ACHN (cell line): ENCODE measurements at regions not wholly inside any gene's neighbourhood (a gene's known extent, or its start where the extent isn't known, plus 50 kb on each side); places are given as distances from the start of the nearest gene placed in this dataset.

Experiments
- DNase-seq: peaks from one replicate; pipeline ENCODE4 v3.0.0-alpha.2; 2015
- in situ Hi-C: cut with HindIII; loops from 2 replicates; pipeline ENCODE4 v1.10.0; 2017; ENCODE audit warnings: low sequenced_read_pairs, low pct_ligation_motif_present, low pct_unique_long_range_greater_than_20kb

DNA sequence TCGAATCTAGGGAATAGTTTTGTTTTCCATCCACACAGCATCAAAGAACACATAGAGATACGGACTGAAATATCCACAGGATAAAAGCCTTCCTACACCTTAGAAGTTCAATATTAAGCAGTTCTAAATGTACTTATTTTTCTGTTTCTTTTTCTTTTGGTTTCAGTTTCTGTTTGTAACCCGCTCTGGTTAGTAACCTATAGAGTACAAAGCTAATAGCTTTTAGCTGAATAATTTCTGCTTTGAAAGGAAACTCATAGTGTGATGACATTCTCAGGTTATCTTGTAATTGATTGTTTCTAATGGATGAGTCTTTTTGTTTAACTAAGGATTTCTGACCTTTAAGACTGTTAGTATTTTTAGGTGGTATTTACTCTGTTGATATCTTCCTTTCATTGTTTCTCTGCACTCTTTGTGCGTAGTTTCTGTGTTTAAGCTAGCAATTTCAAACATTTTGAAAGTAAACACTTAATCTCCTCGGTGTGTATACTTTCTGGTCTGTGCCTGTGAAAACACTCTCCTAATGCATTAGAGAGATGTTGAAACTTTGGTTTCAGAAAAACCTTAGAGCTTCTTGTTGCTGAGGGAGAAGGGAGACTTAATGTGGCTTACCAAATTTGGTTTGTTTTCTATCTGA is 385.5 kb downstream of the HDGFL1 start:
- DNase-seq = peak; percentile 51
- in situ Hi-C loops = no loop called here

DNA sequence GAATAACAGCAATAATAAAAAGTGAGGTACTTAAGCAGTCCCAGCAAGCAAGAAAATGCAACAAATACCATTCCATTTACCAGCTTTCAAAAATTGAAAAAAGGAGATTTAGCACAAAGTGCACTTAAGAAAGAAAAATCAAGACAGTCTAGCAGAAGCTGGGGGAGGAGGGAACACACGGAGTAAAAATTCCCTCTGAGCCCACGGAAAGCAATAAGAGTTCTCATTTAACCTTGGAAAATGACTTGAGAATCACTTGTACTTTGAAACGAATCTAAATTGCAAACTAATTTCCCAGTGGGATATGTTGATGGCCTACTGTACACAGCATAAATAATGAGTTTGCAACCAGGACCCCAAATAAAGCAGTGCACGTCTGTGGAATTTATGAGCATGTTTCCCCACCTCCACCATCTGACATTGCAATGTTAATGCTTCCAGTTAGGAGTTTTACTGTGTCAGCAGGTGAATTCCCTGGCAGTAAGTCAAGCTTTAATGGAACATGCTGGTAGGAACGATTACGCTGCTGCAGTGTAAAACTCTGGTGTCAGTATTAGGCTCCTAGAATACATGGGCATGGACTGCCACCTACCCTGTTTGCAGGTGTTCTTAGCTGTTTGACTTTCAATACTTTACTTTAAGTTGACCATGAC is 386.8 kb downstream of the HDGFL1 start:
- no peak for DNase-seq
- in situ Hi-C loops = no loop called here

DNA sequence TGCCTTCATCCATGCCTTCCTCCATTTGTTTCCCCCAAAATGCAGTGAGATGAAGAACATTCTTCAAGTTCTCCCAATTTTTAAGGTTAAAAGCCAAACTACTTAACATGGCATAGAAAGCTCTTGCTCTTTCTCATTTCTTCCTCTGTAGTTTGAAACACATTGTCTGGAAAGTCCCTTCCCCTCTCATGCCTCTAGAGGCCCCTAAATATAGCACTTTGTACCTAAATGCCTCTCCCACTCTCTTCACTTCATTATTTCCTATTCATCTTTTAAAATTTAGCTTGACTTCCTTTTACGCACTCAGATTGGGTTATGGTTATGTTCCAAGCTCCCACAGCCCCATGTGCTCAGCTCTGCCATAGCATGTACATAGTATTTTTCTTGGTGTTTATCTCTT is 389.3 kb downstream of the HDGFL1 start:
- DNase-seq = no peak
- in situ Hi-C loops = no loop called here

DNA sequence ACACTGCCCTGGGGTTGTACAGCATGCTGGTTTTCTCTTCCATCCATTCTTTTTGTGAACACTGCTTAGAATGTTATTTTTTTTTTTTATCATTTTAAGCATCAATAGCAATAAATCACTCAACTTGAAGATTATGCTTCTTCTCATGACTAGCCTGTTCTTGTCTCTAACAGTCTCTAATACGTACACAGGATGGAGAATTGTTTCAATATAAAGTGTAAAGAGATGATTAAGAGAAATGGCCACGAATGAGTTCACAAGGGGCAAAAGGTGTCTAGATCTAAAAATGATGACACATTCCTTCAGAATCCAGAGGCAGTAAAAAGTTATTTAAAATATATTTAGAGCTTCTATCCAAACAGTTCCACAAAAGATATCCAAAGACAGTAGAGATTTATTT is 390.2 kb downstream of the HDGFL1 start:
- in situ Hi-C loops = no loop called here
- DNase-seq = no peak

DNA sequence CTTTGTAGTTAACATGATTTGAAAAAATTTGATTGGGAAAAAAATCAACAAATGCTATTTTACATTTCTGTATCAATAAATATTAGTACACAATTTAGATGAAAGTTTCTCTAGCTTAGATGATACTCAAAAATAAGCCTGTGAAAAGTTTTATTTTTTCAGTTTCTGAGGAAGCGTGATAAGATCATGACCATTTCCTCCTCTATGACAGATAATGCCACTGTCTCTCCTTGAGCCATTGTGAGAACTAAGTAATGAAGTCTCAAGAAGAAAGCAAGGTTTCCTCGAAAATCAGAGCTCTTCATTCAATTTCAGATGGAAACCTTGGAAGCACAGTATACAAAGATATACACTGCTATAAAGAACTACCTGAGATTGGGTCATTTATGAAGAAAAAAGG is 395.0 kb downstream of the HDGFL1 start:
- in situ Hi-C loops = no loop called here
- DNase-seq = no peak

DNA sequence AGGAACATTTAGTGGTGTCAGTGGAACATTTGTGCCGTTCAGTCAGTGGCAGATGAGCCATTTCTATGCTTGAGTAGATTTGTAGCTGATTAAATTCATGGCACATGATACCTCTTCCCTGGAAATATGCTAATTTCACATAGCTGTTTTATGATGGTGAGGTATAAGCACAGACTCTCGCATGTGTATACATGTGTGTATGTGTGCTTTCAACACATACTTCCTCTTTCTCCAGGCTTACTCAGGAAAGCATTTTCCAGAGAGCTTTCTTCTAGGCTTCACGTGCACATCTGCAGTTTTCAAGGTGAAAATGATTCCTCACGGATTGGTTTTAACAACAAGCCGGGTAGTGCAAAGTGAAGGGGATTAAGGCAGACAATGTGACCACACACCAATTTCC is 396.5 kb downstream of the HDGFL1 start:
- DNase-seq = no peak
- in situ Hi-C loops = no loop called here

DNA sequence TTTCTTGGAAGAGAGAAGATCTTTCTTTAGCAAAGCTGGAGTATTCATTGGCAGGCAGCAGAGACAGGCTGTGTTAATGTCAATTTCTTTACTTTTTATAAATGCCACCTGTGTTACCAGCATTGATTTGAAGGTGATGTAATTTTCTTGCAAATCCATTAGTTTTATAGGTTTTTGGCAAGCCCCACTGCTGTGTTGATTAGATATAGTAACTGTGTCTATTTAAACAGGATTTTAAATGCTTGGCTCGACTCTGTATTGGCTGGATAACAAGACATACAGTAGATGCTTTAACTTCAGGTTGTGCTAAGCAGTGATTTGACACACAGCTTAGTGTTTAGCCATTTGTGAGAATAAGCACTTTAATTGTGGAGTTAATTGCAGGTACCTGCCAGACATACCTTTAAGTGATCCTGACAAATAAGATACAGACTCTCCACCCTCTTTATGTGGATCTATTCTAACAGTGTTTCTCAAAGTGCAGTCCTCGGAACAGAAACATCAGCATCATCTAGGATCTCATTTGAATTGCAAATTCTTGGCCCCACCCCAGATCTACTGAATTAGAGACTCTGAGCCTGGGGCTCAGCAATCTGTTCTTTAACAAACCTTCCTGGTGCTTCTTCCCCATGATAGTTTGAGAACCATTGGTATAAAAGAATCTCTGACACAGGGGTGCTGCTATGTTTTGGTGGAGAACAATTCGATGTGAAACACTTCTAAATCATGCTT is 397.5 kb downstream of the HDGFL1 start:
- DNase-seq = no peak
- in situ Hi-C loops = no loop called here

DNA sequence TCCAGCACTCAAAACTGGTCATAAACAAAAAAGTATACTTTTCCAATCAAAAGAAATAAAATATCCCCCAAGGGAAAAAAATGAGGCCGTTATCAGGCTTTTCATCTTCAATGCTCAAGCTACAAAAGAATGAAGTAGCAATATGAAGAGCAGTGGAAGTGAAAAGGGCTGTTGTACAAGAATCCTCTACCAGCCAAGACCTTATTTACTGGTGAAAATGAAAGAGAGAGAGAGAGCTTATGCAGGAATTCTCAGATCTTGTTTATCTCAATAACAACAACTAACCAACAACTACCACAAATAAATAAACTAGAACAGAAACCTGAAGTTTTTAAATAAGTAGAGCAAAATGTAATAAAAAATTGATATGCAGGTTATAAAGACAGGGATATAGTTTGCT is 400.6 kb downstream of the HDGFL1 start:
- DNase-seq = no peak
- in situ Hi-C loops = no loop called here

DNA sequence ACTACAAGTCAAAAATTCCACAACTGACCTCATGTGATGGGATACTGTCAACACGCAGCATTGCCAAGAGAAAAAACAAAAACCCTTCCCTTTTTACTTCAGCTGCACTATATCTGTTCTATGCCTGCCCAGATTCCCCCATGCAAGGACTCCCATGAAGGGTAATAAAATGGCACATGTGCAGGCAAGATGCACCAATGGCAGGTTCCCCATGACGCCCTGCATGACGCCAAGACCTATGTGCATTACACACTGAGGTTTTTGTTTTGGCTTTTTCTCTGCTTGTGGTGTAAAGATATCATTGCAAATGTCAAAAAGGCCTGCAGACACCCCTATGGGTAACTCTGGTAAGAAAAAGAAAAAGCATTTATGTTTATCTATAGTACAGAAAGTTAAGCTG is 403.4 kb downstream of the HDGFL1 start:
- in situ Hi-C loops = no loop called here
- DNase-seq = no peak

DNA sequence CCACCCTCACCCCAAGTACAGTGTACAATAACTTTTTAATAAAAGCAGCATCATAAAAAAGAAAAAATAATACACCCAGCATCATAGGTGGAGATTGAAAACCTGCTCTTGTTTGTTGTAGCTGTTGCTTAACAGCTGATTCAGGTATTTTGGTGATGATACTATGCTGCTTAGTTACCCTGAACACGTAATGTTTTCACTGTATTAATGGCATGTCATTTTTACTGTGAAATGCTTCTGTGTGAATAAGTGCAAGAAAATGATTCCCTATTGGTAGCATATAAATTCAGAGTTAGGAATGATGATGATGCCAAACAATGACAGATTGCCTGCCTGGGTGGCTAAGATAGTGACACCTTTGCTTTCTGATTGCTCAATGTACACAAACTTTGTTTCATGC is 405.7 kb downstream of the HDGFL1 start:
- in situ Hi-C loops = no loop called here
- no peak for DNase-seq

DNA sequence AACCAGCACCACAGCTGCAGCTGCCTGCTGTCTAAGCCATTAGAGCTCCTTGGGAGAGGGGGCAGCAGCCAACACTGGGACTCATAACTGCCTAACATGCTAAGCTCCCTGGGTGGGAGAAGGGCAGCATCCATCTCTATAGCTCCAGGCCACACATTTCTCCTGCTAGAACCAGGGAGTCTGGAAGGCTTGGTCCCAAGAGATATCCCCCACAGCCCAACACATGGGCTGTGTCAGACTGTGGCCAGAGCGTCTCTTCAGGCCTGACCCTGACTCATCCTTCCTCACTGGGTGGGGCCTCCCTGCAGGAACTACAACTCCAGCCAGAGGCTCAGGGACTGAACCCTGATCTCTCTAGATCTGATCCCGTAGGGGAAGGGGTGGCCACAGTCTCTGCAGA is 411.1 kb downstream of the HDGFL1 start:
- in situ Hi-C loops = no loop called here
- no peak for DNase-seq

DNA sequence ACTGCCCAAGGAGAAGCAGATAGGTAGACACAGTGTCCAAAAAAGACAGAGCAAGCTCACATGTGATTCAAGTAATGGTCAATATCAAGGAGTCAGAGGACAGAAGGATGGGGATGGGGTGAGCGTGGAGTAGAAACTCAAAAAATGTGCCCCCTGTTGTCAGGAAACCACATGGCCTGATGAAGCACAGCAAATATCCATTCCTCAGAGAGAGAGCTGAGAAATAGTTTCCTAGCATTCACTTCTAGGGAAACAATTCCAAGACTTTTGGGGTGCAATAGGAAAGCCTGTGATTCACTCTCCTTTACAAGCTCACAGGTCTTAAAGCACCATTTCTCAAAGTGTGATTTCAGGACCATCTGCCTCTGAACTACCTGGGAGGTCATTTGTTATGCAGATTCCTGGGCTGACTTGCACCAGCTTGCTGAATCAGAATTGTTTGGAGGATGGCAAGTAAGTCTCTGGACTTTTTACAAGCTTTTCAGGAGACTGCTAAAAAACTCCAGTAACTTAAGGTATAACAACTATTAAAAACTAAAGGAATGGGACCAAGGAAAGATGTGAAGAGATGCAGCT is 432.8 kb downstream of the HDGFL1 start:
- DNase-seq = no peak
- in situ Hi-C loops = no loop called here

DNA sequence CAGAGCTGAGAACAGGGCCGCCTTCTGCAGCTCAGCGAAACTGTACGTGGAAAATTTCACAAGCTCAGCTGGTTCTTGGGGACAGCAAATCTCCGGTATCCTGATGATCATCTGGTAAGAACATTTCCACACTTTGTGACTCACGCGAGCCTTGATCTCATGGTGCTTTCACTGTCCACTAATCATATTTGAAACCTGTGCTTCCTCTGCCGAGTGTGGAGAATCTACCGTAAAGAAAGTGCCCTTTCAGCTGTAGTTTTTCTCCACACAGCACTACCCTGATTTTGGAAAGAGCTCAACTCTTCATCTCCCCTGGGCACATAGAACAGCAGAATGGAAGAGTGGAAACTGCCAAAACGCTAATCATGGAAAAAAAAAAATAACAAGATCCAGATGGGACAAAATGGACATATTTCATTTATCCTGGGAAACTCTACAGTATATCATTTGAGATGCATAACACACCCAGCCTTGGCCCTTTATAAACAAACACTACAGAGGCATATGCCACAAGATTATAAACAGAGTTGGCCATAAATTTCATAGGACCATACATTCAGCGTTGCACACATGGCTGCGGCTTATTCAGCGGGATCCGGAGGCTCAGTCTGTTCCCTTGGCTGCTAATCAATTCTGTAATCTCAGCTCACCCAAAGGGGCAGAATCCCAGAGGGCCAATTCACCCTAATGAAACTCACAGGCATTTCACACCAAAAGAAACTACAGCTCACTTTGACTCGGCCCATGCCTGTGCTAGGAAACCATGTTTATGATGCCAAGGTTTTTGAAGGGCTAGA is 434.5 kb downstream of the HDGFL1 start:
- DNase-seq = no peak
- in situ Hi-C loops = no loop called here

DNA sequence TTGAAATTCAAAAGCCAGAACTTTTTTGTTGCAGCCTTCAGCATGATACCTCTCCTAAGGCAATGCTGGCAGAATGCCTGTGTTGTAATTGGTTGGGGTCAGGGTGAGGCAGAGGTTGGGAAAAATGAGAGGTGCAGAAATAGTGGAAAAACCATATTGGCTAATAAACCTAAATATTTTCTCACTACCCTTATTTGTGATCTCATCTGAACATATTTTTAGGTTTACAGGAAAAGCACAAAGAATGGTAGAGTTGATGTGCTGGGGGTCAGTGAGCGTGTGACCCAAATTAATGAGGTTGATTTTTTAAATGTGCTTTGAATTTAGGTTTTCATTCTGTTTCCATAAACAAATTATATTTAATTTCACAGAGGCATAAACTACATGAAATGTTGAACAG is 437.3 kb downstream of the HDGFL1 start:
- in situ Hi-C loops = no loop called here
- DNase-seq = no peak

DNA sequence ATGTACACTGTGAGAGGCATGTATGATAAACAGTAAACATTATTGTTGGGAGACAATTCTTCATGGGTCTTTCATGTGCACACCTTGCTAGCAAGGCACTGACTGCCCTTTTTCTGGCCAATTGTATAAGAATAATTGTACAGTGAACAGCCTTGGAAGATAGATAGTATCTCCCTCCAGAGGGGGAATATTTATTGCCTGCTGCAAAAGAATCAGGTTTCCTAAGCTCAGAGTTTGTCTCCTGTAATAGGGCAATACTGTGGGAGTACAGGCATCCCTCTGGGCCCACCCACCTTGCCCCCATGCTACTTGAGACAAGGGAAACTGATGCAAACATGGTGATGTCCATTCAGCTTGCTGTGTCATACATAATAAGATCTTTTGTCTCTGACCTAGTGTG is 442.2 kb downstream of the HDGFL1 start:
- no peak for DNase-seq
- in situ Hi-C loops = no loop called here

DNA sequence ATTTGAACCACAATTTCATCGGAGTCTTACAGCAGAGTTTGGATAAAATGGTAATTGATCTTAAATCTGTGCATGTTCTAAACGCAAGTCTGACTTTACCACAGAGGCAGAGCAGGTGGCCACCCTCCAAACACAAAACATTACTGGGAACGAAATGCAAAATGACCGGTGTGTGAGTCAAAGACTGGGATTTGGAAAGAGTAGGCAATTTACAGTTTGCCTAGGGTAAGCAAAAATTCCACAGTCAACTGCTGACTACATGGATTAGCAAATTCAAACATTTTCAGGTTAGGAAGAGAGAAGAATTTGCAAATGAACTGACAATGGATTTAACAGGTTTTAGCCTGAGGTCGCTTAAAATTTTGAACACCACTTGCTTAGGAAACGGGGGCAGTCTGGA is 444.4 kb downstream of the HDGFL1 start:
- no peak for DNase-seq
- in situ Hi-C loops = no loop called here

DNA sequence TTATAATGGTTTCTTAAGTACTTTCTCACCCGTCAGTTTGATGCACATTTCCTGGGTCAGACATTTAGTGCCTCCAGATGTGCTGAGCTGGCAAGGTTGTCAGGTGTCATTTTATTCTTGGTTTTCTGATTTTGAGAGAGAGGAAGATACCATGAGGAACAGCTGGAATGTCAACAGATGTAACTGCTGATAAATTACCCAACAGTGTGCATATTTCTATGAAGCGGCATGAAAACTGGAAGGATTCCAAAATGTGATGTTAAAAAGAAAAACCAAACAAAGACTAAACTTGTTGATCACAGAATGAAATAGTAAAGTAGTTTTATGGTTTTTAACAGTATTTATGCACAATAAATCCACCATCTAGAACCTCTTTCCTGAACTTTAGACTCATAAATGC is 447.3 kb downstream of the HDGFL1 start:
- in situ Hi-C loops = no loop called here
- DNase-seq = no peak

DNA sequence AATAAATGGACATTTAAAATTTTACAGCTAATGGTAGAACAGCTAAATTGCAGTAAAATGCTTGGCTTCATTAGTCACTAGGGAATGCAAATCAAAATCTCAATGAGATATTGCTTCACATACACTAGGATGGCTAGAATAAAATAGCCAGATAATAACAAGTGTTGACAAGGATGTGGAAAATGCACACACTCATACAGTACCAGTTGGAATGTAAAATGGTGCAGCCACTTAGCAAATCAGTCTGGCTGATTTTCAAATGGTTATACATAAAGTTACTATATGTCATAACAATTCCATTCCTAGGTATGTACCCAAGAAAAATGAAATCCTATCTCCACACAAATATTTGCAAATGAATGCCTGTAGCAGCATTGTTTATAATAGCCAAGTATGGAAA is 452.1 kb downstream of the HDGFL1 start:
- no peak for DNase-seq
- in situ Hi-C loops = no loop called here

DNA sequence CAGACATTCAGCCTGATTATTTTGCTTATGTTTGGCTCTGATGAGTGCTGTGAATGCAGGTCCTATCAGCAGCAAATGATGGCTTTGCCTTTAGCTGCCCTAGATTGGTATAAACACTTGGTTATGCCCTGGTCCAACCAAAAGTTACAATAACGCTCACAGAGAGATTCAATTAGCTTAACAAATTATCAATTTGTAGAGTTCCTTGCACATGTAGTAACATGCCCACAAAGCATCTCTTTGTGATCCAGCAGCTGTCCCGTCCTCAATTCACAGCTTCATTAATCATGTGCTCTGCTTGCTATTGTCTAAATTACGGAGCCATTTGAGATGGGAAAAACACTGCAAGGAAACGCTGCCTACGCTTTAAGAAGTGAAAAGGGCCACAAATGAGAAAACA is 457.9 kb downstream of the HDGFL1 start:
- DNase-seq = no peak
- in situ Hi-C loops = no loop called here
